Panc1 (cell line): ENCODE measurements at regions not wholly inside any gene's neighbourhood (a gene's known extent, or its start where the extent isn't known, plus 50 kb on each side); places are given as distances from the start of the nearest gene placed in this dataset.

Source experiments
- ATAC-seq: fragments of 200-7000 bp; cut with Tn5 transposase; 2 replicates; pipeline ENCODE4 v1.9.1; 2020; ENCODE audit warnings: mild to moderate bottlenecking, moderate library complexity
- BruUV-seq: library from RNA; stranded (reverse); fragments of 400-500 nt; replicated peaks from 2 replicates; lab custom pipeline; 2021; lab: Mats Ljungman, UMichigan
- CTCF ChIA-PET: fragments of 300-600 bp; sonication (Branson Sonifier 250); formaldehyde crosslinking; loops from one replicate; lab custom pipeline; 2022; ENCODE audit warnings: antibody characterized with exemption; lab: Charles Lee
- POLR2A ChIA-PET: fragments of 300-600 bp; sonication (Branson Sonifier 250); formaldehyde crosslinking; loops from one replicate; lab custom pipeline; 2022; ENCODE audit warnings: antibody characterized with exemption; lab: Charles Lee
- DNase-seq: peaks from one replicate; pipeline ENCODE4 v3.0.0-alpha.2; 2010; ENCODE audit warnings: low read depth, low spot score
- H3K27ac ChIP-seq: 2 replicates; pipeline ENCODE4 v1.5.1; 2011; ENCODE audit warnings: mild to moderate bottlenecking, low read length, inconsistent platforms
- H3K27me3 ChIP-seq: fragments of 200-500 bp; sonication (Bioruptor generic); 2 replicates; pipeline ENCODE4 v1.6.0; 2014; ENCODE audit warnings: low read length, inconsistent platforms; ENCODE audit not compliant: control insufficient read depth, insufficient read depth
- H3K36me3 ChIP-seq: fragments of 200-500 bp; sonication (Bioruptor generic); 2 replicates; pipeline ENCODE4 v1.5.1; 2014; ENCODE audit warnings: inconsistent platforms, mild to moderate bottlenecking, low read length, moderate library complexity; ENCODE audit not compliant: control insufficient read depth, insufficient read depth
- H3K4me1 ChIP-seq: 2 replicates; pipeline ENCODE4 v1.5.1; 2011; ENCODE audit warnings: inconsistent platforms, mild to moderate bottlenecking, low read length, moderate library complexity; ENCODE audit not compliant: control insufficient read depth, insufficient read depth
- H3K4me3 ChIP-seq, 2 experiments: 2 replicates each; pipeline ENCODE4 v1.5.1; 2011 to 2012; ENCODE audit warnings: low read depth in 2 of 2, low read length in 2 of 2, mild to moderate bottlenecking in 2 of 2, inconsistent platforms in 1 of 2, moderate library complexity in 1 of 2
- H3K9me3 ChIP-seq: fragments of 200-500 bp; sonication (Bioruptor generic); 2 replicates; pipeline ENCODE4 v1.5.1; 2014; ENCODE audit warnings: low read depth, mild to moderate bottlenecking, inconsistent platforms, low read length, moderate library complexity; ENCODE audit not compliant: control insufficient read depth, insufficient read depth
- POLR2AphosphoS5 ChIP-seq: IDR thresholded peaks from 2 replicates; pipeline ENCODE4 v1.6.1; 2012; ENCODE audit warnings: mild to moderate bottlenecking, low read depth, low read length, moderate library complexity
- SIN3A ChIP-seq: IDR thresholded peaks from 2 replicates; pipeline ENCODE4 v1.6.1; 2012; ENCODE audit warnings: low read depth, mild to moderate bottlenecking, low read length, moderate library complexity, borderline replicate concordance; ENCODE audit not compliant: insufficient read depth
- TCF7L2 ChIP-seq: IDR thresholded peaks from 2 replicates; pipeline ENCODE4 v1.6.1; 2011; ENCODE audit warnings: mild to moderate bottlenecking, low read depth, low read length, inconsistent platforms
- in situ Hi-C: cut with HindIII; loops from 2 replicates; pipeline ENCODE4 v1.10.0; 2016; ENCODE audit warnings: low sequenced_read_pairs, low pct_unique_long_range_greater_than_20kb
- intact Hi-C: fragments of 100-400 bp; cut with micrococcal nuclease; formaldehyde crosslinking; loops from one replicate; pipeline ENCODE4 v1.10.0; 2022; ENCODE audit not compliant: unreplicated experiment
- TF ChIP-seq, protein P1 (sequence below), 2 experiments: IDR thresholded peaks; 2 replicates each; pipeline ENCODE4 v1.6.1; 2011 to 2012; ENCODE audit warnings: low read depth in 2 of 2, control low read depth in 1 of 2, low read length in 1 of 2, mild to moderate bottlenecking in 1 of 2, moderate library complexity in 1 of 2; ENCODE audit not compliant: insufficient read depth in 1 of 2
- TF ChIP-seq, protein P2 (sequence below): fragments of 450-650 bp; IDR thresholded peaks from 2 replicates; pipeline ENCODE4 v1.5.1; 2017; ENCODE audit warnings: mild to moderate bottlenecking

DNA sequence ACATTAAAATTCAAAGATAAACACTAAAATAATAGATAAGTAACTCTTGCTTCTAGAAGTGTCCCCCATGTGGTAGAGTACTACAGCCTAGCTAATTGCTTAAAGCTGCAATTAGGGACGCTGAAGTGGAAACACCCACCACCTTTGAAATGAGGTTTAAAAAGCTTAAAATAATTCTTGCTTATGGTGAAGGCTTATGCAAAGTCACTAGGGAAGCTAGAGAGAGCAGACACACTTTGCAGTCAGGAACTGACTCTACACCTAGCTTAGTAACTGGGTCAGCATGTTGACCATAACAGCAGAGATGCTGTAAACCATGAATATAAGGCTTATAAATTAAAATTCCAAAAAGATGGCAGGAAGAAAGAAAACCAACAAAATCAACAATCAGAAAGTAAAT lies 65.4 kb upstream of the DSG1 start:
- CTCF ChIA-PET: no interaction called here

DNA sequence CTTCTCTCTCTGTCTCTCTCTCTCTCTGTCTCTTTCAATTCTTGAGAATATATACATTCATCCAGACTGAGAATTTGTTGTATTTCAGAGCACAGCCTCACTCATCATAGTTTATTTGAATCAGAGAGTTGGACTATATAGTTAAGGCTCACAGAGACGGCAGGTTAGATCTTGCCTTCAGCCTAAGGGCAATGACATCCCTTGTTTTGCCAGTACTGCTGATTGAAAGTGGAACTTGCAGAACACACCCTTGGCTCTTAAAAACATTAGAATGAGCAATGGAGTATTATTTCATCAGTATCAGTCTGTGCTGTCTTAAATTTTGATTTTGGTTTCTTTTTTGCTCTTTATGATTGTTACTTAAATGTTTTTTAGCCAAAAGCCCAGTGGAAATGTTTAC lies 62.0 kb upstream of the DSG1 start:
- H3K9me3 ChIP-seq: no peaks in the 10 kb centered on the region
- H3K4me1 ChIP-seq: no peaks in the 10 kb centered on the region
- no peak for ATAC-seq
- BruUV-seq: no TSS peak
- intact Hi-C loops (no loop called here), in situ Hi-C loops (no loop called here)
- H3K4me3 ChIP-seq: no peak overlapping the region
- no peak overlapping the region for H3K27ac ChIP-seq
- H3K36me3 ChIP-seq: no peaks in the 10 kb centered on the region
- no peak for DNase-seq
- CTCF ChIA-PET: no interaction called here
- H3K27me3 ChIP-seq: no peaks in the 10 kb centered on the region
- POLR2A ChIA-PET: no interaction called here
- TF ChIP-seq SIN3A (no peak), POLR2AphosphoS5 (no peak), TCF7L2 (no peak)
- TF ChIP-seq, protein P1, sequence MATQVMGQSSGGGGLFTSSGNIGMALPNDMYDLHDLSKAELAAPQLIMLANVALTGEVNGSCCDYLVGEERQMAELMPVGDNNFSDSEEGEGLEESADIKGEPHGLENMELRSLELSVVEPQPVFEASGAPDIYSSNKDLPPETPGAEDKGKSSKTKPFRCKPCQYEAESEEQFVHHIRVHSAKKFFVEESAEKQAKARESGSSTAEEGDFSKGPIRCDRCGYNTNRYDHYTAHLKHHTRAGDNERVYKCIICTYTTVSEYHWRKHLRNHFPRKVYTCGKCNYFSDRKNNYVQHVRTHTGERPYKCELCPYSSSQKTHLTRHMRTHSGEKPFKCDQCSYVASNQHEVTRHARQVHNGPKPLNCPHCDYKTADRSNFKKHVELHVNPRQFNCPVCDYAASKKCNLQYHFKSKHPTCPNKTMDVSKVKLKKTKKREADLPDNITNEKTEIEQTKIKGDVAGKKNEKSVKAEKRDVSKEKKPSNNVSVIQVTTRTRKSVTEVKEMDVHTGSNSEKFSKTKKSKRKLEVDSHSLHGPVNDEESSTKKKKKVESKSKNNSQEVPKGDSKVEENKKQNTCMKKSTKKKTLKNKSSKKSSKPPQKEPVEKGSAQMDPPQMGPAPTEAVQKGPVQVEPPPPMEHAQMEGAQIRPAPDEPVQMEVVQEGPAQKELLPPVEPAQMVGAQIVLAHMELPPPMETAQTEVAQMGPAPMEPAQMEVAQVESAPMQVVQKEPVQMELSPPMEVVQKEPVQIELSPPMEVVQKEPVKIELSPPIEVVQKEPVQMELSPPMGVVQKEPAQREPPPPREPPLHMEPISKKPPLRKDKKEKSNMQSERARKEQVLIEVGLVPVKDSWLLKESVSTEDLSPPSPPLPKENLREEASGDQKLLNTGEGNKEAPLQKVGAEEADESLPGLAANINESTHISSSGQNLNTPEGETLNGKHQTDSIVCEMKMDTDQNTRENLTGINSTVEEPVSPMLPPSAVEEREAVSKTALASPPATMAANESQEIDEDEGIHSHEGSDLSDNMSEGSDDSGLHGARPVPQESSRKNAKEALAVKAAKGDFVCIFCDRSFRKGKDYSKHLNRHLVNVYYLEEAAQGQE (IDR thresholded peaks at IDR 0.05; ENCODE audit: insufficient read depth in 1 of 2, low read depth in 2 of 2, low read length in 1 of 2): no peak
- TF ChIP-seq, protein P2, sequence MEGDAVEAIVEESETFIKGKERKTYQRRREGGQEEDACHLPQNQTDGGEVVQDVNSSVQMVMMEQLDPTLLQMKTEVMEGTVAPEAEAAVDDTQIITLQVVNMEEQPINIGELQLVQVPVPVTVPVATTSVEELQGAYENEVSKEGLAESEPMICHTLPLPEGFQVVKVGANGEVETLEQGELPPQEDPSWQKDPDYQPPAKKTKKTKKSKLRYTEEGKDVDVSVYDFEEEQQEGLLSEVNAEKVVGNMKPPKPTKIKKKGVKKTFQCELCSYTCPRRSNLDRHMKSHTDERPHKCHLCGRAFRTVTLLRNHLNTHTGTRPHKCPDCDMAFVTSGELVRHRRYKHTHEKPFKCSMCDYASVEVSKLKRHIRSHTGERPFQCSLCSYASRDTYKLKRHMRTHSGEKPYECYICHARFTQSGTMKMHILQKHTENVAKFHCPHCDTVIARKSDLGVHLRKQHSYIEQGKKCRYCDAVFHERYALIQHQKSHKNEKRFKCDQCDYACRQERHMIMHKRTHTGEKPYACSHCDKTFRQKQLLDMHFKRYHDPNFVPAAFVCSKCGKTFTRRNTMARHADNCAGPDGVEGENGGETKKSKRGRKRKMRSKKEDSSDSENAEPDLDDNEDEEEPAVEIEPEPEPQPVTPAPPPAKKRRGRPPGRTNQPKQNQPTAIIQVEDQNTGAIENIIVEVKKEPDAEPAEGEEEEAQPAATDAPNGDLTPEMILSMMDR: no peak

More for the DNA sequence above, 65.4 kb upstream of the DSG1 start:
- intact Hi-C loops: no loop called here
- H3K4me1 ChIP-seq: no peaks in the 10 kb centered on the region
- TF ChIP-seq, protein P1 (IDR thresholded peaks at IDR 0.05; ENCODE audit: insufficient read depth in 1 of 2, low read depth in 2 of 2, low read length in 1 of 2): no peak
- TF ChIP-seq, protein P2: no peak
- TF ChIP-seq POLR2AphosphoS5 (no peak), TCF7L2 (no peak), SIN3A (no peak)
- BruUV-seq: no TSS peak
- H3K9me3 ChIP-seq: no peaks in the 10 kb centered on the region
- POLR2A ChIA-PET: no interaction called here
- no peaks in the 10 kb centered on the region for H3K27me3 ChIP-seq
- DNase-seq: no peak
- ATAC-seq: no peak
- no peak overlapping the region for H3K27ac ChIP-seq
- H3K4me3 ChIP-seq: no peak overlapping the region
- in situ Hi-C loops: no loop called here
- H3K36me3 ChIP-seq: no peaks in the 10 kb centered on the region
